LoVo (cell line): ENCODE measurements at regions not wholly inside any gene's neighbourhood (a gene's known extent, or its start where the extent isn't known, plus 50 kb on each side); places are given as distances from the start of the nearest gene placed in this dataset.

Source experiments
- DNase-seq: peaks from one replicate; pipeline ENCODE4 v3.0.0-alpha.2; 2016; ENCODE audit warnings: low spot score

DNA sequence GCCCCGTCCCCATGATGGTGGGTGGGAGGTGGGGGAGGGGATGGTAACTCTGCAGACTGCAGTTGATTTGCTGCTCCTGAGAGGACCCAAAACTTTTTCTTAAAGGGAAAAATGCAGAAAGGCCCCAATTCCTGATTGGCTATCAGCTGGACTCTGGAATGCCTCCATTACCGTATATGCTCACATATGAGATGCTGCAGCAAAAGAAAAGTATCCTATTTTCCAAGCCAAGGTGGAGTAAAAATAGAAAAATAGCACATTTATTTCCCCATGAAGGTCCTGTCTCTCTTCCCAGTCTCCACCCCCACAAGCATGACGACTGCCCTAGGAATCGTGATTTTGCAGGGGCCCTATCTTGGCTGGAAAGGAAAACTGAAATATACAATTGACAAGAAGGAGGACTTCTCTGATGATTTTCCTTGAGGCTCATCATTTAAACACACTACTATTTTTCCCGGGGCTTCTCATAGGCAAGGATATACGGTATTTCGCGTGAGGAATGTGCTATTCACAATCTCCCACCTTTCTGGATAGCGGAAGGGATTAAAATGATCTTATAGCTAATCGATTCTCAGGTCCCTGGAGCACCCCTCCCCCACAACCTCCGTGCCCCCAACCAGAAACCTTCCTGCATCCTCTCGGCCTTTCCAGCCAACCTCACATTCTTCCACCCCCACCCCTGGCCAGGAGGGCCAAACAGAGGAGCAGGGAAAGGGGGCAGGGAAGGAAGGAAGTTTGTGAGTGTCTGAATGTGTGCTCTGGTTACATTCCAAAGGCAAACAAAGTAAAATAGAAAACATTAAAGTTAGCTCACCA lies 138.9 kb upstream of the CCND2 start:
- DNase-seq: no peak

DNA sequence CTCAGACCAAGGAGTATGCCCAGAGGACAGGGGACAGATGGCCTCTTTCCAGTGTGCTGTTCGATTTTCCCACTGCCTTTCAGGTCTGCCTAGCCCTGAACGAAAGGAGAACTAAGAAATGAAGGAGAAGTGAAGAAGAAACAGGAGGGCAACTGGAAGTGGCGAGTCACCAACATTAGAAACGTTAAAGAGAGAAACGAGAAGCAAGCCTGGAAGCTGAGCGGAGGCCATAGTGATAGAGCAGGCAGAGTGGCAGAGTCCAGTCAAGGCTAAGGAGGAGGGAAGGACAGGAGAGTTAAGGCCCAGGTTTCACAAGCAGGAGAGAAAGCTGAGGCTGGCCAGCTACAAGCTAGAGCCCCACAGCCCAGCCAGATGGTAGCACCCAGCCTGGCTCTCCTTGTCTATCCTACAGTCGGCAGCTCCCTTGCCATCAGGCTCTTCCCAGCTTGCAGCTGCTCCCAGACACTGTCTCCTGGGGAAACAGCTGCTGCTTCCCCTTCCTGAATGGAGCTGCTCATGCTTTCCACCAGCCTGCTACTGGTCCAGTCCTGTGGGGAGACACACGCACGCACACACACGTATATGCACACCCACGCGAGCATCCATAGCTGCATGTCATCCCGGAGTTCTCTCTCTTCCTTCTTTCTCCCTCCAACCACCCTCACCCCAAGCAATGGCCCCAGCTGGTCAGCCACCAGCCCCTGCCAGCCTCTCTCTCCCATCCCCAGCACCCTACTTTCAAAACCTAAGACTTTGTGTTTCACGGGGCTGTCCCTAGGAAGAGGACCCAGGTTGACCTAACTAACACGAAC lies 139.7 kb upstream of the CCND2 start:
- DNase-seq: no peak

DNA sequence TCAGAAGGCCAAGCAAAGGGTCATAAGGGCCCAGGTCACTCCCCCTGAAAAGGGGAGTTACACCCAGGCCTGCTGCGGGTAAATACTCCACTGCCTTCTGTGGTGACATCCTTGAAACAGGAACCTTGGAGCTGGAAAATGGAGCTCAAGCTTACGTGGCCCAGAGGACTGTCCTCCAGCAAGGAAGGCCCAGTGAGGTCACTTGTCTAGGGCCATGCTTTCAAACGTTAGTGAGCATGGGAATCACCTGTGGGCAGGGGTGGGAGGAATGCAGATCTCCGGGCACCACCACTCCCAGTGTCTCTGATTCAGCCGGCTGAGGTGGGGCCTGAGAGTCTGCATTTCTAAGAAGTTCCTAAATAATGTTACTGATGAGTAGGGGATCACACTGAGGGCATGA lies 140.5 kb upstream of the CCND2 start:
- DNase-seq: no peak

DNA sequence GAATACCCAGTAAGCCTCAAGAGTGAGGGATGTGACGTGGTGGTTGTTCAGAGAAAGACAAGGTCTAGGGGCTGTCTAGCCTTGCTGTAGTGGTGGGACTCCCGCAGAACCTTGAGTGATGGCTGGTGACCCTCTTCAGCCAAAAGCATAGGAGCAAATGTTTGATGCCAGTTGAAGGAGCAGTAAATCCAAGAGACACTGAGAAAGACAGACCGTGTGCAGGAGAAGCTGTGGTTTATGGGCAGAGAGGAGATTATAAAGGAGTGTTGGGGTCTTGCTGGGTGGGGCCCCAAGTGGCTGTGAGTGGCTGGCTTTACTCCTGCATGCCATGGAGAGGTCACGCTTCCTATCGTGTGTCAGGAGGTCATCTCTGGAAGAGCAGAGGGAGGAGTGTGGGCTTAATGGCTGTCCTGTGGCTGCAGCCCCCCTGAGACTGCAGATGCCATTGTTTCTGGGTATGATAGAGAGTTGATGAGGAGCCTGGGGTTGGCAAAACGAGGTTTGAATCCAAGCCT lies 152.0 kb upstream of the CCND2 start:
- DNase-seq: no peak

DNA sequence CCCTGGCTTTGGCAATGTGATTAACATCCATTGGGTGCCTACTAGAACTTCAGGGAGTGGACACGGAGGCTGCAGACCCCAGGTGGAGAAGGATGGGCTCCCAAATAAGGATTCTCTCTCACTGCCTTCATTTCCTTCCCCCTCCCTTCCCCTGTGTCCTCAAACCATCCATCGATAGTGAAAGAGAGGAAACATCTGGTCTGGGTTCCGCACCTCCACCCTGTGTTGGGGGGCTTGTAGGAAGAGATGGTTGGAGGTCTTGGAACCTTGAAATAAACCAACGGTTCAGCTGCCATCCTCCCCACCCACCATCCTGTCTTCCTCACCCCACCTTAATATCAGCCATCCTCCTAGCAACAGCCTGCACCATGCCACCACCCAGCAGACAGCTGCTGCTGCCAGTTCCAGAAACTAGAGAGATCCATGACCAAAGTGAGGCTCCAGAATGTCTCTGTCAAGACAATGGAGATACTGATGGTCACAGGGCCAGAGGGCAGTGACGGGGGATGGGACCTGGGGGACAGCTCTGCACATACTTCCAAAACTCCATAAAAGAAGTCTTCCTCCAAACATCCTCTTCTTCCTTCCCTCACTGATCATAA lies 153.1 kb upstream of the CCND2 start:
- no peak for DNase-seq

DNA sequence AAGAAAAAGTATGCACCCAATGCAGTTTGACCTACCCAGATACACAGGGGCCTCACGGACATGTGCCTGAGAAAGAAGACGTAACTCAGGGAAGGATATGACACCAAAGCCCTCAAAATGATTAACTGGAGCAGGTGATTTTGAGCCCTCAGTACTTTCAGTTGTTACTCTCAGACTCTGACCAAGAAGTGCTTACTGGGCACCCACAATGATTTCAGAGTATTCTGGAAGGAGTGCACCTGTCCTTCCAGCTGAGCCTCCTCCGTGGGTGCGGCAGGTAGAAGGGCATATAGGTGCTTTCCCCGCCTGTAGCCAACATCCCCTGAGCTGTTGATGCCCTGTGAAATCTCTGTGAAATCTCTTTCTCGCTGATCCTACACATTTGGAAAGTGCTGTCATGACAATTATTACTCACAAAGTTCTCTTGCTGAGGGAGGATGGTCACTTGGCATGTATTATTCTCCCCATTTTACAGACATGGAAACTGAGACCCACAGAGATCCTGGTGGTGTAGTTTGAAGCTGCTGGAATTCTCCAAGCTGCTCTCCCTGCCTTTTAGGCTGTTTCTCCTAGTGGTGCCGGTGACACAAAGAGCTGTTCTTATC lies 154.3 kb upstream of the CCND2 start:
- DNase-seq: no peak

DNA sequence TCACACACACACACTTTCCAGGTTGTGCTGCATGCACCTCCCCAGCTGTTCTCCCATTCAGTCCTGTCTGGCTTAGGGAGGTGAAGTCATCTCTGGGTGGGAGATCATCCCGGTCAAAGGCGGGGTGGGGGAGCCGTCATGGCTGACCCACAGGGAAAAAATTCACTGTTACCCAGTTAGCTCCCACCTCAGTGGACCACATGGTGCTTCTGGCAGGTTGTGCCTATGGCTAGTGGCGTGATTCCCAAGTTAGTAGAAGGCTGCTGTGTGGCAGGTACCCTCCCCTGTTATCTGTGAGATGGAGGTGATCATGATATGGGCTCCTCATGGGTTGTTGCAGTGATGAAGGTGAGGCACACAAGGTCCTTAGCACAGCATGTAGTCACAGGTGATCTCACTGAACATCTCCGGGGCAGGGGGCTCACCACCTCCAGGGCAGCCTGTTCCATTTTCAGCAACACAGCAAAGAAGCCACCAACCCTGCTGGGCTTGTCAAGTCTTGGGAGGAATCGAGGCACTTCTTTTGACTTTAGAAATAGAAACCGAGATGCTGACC lies 154.9 kb upstream of the CCND2 start:
- DNase-seq: no peak

DNA sequence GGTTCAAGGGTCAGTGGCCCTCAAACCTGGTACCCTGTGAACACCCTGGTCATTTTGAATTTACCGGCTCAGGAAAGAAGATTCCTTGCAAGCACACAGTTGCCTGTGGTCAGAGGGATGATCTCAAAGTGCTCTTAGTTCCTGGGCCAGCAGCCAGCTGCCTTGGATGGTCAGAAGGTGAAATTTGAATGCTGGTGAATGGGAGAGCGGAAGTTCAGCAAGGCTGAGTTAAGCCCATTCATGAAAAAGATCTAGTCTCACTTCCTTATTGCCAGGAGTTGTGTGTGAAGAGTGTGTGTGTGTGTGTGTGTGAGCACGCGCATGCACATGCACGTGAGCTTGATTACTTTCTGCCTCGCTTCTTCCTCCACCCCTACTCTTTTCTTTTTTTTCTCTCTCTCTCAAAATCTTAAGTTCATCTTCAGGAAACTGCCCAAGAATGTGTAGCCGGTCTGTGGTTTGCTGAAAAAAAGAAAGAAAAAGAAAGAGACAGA lies 155.5 kb upstream of the CCND2 start:
- no peak for DNase-seq

DNA sequence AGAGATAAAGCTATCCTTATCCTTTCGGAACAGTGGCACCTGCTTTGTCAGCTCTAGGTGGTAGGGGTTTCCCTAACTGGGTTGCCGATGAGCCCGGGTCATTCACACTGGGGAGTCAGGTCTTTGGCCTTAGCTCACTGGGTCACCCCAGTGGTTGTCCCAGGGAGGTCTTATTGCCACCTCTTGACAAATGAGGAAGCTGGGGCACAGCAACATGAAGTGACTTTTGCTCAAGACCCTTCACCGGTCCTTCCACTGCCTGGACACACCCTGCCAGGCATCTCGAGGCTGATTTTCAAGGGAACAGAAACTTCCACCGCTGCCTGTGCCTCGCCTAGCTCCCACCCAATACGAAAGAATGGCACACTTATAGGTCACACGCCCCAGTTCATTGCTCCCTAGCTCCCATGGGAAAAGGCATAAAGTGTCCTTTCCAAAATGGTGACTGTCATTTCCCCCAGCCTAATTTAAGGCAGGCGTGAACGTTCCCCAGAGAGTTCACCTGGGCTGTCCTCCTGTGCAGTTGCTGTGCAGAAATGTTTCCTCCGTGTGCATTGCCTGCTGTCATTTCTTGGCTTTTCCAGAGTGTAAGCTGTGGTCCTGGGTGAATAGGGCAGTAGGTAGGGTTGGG lies 156.1 kb upstream of the CCND2 start:
- no peak for DNase-seq

DNA sequence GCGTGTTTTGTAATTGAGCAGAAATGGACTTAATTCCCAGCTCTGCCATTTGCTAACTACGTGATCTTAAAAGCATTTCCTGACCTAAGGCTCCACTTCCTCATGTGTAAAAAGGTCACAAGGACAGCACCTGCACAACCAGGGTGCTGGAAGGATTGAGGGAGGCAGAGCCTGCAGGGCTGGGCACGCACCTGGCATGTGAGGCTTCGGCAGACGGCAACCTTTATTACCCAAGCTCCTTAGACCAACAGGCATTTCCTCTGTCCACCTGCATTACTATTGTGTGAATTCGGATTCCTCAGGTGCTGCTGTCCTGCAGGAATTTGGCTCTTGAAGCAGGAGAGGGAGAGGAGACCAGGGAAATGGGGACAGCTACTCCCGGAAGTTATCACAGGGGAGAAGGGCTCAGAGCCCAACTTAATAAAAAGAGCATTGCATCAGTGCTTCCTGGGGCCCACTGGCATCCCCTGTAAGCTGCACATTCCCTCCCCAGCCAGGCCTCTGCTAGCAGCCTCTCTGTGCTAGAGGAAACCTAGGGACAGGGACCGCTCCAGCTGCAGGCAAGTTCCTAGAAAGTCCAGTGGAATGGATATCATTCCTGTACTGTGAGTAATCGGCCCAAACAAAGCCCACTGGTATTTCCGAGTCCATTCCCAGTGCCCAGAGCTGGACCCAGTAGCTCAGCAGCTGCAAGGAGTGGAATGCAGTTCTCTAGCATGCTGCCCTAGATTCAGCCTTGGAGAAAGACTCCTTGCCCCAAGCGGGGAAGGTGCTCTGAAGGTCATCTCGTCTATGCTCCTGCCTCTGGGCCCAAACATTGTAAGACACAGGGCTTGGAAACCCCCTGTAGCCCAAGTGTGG lies 157.1 kb upstream of the CCND2 start:
- no peak for DNase-seq

DNA sequence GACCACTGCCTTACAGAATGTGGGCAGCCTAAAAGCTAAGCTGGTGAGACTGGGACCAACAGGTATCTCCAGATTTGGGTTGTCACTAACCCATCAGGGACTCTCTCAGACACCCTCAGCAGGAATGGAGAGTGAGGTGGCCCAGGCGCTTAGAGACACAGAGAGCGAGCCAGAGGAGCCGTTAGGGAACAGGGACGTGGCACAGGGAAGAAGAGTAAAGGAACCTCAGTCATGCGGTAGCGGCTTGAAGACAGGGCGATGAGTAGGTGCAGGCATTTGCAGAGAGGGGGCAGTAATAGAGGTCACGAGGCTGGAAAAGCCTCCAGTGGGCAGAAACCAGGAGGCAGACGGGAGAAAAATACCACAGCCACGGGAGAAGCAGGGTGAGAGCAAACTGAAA lies 158.0 kb upstream of the CCND2 start:
- DNase-seq: no peak

DNA sequence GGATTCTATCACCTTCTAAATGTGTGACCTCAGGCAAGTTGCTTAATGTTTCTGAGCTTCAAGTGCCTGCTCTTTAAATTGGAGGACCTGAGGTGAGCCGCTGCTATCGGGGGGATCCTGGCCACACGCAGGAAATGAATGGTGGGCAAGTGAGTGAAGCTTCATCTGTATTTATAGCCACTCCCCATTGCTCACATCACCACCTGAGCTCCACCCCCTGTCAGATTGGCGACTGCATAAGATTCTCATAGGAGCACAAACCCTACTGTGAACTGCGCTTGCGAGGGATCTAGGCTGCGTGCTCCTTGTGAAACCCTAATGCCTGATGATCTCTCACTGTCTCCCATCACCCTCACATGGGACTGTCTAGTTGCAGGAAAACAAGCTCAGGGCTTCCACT lies 158.6 kb upstream of the CCND2 start:
- no peak for DNase-seq

DNA sequence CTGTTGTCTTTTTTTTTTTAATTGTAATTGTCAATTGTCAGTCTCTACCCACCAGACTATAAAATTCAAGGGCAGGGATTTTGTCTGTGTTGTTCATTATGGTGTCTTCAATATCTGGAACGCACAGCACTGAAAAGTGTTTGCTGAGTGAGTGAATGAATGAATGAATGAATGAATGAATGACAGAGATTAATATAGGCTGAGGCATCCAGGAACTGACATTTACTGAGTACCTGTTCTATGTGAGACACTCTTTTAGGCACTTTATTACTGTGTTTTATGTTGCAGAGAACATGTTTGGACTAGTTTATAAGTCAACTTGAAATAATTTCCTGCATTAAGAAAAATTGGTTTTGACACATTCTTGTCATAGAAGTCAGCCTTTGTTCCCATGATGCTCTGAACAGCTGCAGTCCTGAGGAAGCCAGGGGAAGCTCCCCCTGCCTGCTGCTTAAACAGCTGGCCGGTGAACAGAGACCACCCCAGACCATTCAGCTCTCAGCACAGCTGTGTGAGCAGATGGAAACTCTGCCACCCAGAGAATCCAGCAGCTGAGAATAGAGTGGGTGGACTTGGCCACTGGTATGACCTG lies 160.7 kb upstream of the CCND2 start:
- no peak for DNase-seq

DNA sequence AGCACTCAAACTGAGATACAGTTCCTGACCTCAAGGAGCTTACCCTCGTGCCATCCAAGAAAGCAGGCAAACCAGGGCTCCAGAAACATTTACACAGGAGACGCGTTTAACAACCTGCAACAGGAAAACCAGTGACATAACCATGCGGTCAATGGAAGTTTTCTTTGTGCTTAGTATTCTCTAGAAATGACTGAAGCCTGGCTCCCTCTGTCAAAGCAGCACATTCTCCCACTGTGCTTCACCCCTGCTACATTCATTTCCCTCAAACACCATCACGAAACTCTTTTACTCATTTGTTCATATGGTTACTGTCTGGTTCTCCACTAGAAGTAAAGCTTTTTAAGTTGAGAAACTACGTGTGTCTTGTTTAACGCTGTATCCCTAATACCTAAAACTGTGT lies 161.3 kb upstream of the CCND2 start:
- no peak for DNase-seq

DNA sequence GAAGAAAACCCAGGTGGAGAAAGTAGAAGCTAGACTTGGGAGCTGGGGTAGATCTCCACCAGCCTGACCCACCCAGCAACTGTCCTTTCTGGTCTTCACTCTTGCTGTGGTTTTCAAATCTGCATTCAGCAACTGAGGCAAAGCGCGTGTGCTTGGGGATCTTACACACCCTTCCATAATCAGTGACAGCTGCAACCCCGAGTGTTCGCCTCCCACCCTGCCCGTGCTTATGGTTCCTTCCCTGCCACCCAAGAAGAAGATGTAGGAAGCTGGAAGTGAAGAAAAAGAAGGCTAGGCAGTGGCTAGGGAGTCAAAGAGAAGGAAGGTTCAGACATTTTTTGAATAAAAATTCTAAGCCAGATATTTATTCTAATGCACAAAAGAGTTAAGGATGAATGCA lies 162.6 kb upstream of the CCND2 start:
- no peak for DNase-seq

DNA sequence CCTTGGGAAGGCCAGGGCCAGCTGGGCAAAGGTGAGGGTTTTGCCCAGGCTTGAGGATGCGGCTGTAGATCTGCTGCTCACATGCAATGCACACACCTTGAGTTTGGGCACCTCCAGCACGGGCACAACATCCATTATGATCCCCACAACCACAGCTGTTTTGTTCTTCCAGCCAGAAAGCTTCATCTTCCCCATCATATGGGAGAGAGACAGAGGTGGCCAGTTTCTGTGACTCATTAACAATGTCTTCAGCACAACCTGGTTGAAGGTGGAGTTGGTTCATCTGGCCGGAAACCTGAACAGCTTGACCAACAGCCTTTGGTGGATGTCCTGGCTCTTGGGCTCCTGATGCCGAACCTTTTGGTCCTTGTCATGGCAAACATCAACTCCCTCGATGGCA lies 163.7 kb upstream of the CCND2 start:
- no peak for DNase-seq

DNA sequence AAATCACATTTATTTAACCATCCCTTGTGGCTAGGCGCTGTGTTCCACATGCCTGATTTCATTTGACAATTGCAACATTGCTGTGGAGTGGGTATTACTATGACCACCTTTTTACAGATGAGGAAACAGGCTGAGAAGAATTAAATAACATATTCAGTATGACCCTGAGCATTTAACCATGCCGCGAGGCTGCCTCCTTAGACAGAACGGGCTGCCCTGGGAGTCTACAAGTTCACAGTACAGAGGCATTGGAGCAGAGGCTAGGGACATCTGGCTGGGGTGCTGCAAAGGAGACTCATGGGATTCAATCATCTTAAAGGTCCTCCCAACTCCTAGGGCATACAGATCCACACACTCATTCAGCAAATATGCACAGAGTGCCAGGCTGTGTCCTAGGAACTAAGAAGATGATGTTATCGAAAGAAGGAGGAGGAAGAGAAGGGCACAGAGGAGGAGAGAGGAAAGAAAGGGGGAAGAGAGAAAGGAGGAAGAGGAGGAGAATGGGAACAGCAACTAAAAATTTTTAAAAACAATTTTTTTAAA lies 164.7 kb upstream of the CCND2 start:
- DNase-seq: no peak

DNA sequence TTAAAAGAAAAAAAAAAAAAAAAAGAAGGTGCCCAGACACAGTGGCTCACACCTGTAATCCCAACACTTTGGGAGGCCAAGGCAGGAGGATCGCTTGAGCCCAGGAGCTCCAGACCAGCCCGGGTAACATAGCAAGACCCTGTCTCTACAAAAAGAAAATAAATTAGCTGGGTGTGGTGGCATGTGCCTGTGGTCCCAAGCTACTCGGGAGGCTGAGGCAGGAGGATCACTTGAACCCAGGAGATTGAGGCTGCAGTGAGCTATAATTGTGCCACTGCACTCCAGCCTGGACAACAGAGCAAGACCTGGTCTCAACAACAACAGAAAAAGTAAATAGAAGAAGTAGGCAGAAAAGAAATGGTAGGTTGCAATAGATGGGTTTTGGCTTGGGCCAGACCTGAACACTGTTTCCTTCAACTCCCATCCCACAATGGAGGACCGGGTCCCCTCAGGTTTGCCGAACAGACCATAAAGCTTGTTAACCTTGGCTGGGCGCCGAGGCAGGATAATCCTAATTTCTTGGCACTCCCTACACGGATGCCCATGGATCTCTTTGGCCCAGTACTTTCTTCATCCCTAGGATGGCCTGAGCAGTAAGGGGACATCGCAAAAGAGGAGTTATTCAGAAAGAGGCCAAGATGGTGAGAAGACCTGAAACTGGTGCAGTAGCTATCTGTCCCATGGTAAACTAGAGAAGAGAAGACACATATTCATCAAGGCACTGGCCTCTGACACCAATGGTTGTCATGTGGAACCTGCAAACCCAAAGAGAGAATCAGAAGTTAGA lies 165.5 kb upstream of the CCND2 start:
- DNase-seq: no peak

DNA sequence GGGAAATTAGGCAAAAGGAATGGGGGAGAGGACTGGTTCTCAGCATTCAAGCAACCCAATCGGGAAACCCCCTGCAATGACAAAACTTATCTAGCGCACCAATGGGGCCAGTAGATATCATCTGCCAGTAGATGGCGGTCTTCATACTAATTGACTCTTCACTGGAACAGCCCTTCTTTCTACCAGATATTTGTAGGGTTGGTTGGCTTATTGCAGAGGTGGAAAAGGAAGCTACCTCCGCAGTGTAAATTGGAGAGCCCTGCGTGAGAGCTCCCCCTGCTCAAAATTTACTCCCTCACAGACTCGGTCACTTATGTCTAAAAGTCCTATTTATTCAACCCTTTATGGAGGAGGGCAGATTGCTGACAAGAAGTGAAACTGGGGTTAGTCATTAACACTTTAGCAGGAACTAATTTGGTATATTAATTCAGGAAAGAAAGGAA lies 166.1 kb upstream of the CCND2 start:
- peak; percentile 73 for DNase-seq
